ENCODE measurements at regions not wholly inside any gene's neighbourhood (a gene's known extent, or its start where the extent isn't known, plus 50 kb on each side); places are given as distances from the start of the nearest gene placed in this dataset.

GRCh38 chr1:95809391-95809790, 575.4 kb downstream of the RWDD3 start:
- no peak overlapping the region for H3K27ac ChIP-seq (ENCODE audit: low read depth, low read length)
- no peaks in the 10 kb centered on the region for H3K27me3 ChIP-seq (ENCODE audit: control insufficient read depth, insufficient read depth, low read length)
- no peak overlapping the region for H3K4me3 ChIP-seq (ENCODE audit: low read depth, low read length)
- no peaks in the 10 kb centered on the region for H3K36me3 ChIP-seq (ENCODE audit: control insufficient read depth, insufficient read depth, low read length)
- H3K9ac ChIP-seq (ENCODE audit: low read depth, low read length), result no peak overlapping the region
- H3K4me1 ChIP-seq (ENCODE audit: control insufficient read depth, insufficient read depth, low read length), result peaks cover 17% of the 10 kb centered on the region
- H3K9me3 ChIP-seq (ENCODE audit: control insufficient read depth, insufficient read depth, low read length), result no peaks in the 10 kb centered on the region

GRCh38 chr1:95815511-95815910, 581.5 kb downstream of the RWDD3 start:
- no peak overlapping the region for H3K9ac ChIP-seq (ENCODE audit: low read depth, low read length)
- no peak overlapping the region for H3K4me3 ChIP-seq (ENCODE audit: low read depth, low read length)
- no peaks in the 10 kb centered on the region for H3K9me3 ChIP-seq (ENCODE audit: control insufficient read depth, insufficient read depth, low read length)
- H3K27ac ChIP-seq (ENCODE audit: low read depth, low read length), result no peak overlapping the region
- H3K27me3 ChIP-seq (ENCODE audit: control insufficient read depth, insufficient read depth, low read length), result no peaks in the 10 kb centered on the region
- peaks cover 13% of the 10 kb centered on the region for H3K4me1 ChIP-seq (ENCODE audit: control insufficient read depth, insufficient read depth, low read length)
- H3K36me3 ChIP-seq (ENCODE audit: control insufficient read depth, insufficient read depth, low read length), result no peaks in the 10 kb centered on the region

GRCh38 chr1:95829556-95829955, 595.5 kb downstream of the RWDD3 start:
- Histone ChIP-seq H3K4me3 (ENCODE audit: low read depth, low read length) (no peak overlapping the region), H3K9me3 (ENCODE audit: control insufficient read depth, insufficient read depth, low read length) (no peaks in the 10 kb centered on the region), H3K36me3 (ENCODE audit: control insufficient read depth, insufficient read depth, low read length) (no peaks in the 10 kb centered on the region), H3K27ac (ENCODE audit: low read depth, low read length) (no peak overlapping the region), H3K4me1 (ENCODE audit: control insufficient read depth, insufficient read depth, low read length) (no peaks in the 10 kb centered on the region), H3K9ac (ENCODE audit: low read depth, low read length) (no peak overlapping the region), H3K27me3 (ENCODE audit: control insufficient read depth, insufficient read depth, low read length) (no peaks in the 10 kb centered on the region)

GRCh38 chr1:95832370-95832769, 598.4 kb downstream of the RWDD3 start:
- Histone ChIP-seq H3K9me3 (ENCODE audit: control insufficient read depth, insufficient read depth, low read length) (0 out of 2 replicates have a peak, but pooled peaks cover 3% of the 10 kb centered on the region), H3K4me3 (ENCODE audit: low read depth, low read length) (no peak overlapping the region), H3K27me3 (ENCODE audit: control insufficient read depth, insufficient read depth, low read length) (no peaks in the 10 kb centered on the region)

GRCh38 chr1:95849439-95849838, 615.4 kb downstream of the RWDD3 start:
- Histone ChIP-seq H3K9ac (ENCODE audit: low read depth, low read length) (no peak overlapping the region), H3K4me1 (ENCODE audit: control insufficient read depth, insufficient read depth, low read length) (no peaks in the 10 kb centered on the region), H3K27ac (ENCODE audit: low read depth, low read length) (no peak overlapping the region), H3K4me3 (ENCODE audit: low read depth, low read length) (no peak overlapping the region), H3K36me3 (ENCODE audit: control insufficient read depth, insufficient read depth, low read length) (no peaks in the 10 kb centered on the region), H3K9me3 (ENCODE audit: control insufficient read depth, insufficient read depth, low read length) (no peaks in the 10 kb centered on the region), H3K27me3 (ENCODE audit: control insufficient read depth, insufficient read depth, low read length) (no peaks in the 10 kb centered on the region)

More at GRCh38 chr1:95832370-95832769, 598.4 kb downstream of the RWDD3 start:
- Histone ChIP-seq H3K9ac (ENCODE audit: low read depth, low read length) (no peak overlapping the region), H3K4me1 (ENCODE audit: control insufficient read depth, insufficient read depth, low read length) (no peaks in the 10 kb centered on the region), H3K36me3 (ENCODE audit: control insufficient read depth, insufficient read depth, low read length) (no peaks in the 10 kb centered on the region), H3K27ac (ENCODE audit: low read depth, low read length) (no peak overlapping the region)

- Histone ChIP-seq H3K4me1 (ENCODE audit: control insufficient read depth, insufficient read depth, low read length) (no peaks in the 10 kb centered on the region), H3K4me3 (ENCODE audit: low read depth, low read length) (no peak overlapping the region), H3K9ac (ENCODE audit: low read depth, low read length) (no peak overlapping the region), H3K36me3 (ENCODE audit: control insufficient read depth, insufficient read depth, low read length) (no peaks in the 10 kb centered on the region), H3K27ac (ENCODE audit: low read depth, low read length) (no peak overlapping the region), H3K27me3 (ENCODE audit: control insufficient read depth, insufficient read depth, low read length) (no peaks in the 10 kb centered on the region), H3K9me3 (ENCODE audit: control insufficient read depth, insufficient read depth, low read length) (no peaks in the 10 kb centered on the region)
These were observed 616.2 kb downstream of the RWDD3 start for GRCh38 chr1:95850165-95850649.

- Histone ChIP-seq H3K9me3 (ENCODE audit: control insufficient read depth, insufficient read depth, low read length) (no peaks in the 10 kb centered on the region), H3K27me3 (ENCODE audit: control insufficient read depth, insufficient read depth, low read length) (no peaks in the 10 kb centered on the region), H3K27ac (ENCODE audit: low read depth, low read length) (no peak overlapping the region), H3K4me1 (ENCODE audit: control insufficient read depth, insufficient read depth, low read length) (no peaks in the 10 kb centered on the region), H3K9ac (ENCODE audit: low read depth, low read length) (no peak overlapping the region), H3K36me3 (ENCODE audit: control insufficient read depth, insufficient read depth, low read length) (no peaks in the 10 kb centered on the region), H3K4me3 (ENCODE audit: low read depth, low read length) (no peak overlapping the region)
These were observed 616.8 kb downstream of the RWDD3 start for GRCh38 chr1:95850763-95851162.

GRCh38 chr1:95852483-95853070, 618.6 kb downstream of the RWDD3 start:
- no peaks in the 10 kb centered on the region for H3K4me1 ChIP-seq (ENCODE audit: control insufficient read depth, insufficient read depth, low read length)
- H3K4me3 ChIP-seq (ENCODE audit: low read depth, low read length), result no peak overlapping the region
- no peaks in the 10 kb centered on the region for H3K27me3 ChIP-seq (ENCODE audit: control insufficient read depth, insufficient read depth, low read length)
- H3K36me3 ChIP-seq (ENCODE audit: control insufficient read depth, insufficient read depth, low read length), result no peaks in the 10 kb centered on the region
- H3K9ac ChIP-seq (ENCODE audit: low read depth, low read length), result no peak overlapping the region
- no peak overlapping the region for H3K27ac ChIP-seq (ENCODE audit: low read depth, low read length)
- H3K9me3 ChIP-seq (ENCODE audit: control insufficient read depth, insufficient read depth, low read length), result no peaks in the 10 kb centered on the region

- no peak overlapping the region for H3K9ac ChIP-seq (ENCODE audit: low read depth, low read length)
- no peaks in the 10 kb centered on the region for H3K9me3 ChIP-seq (ENCODE audit: control insufficient read depth, insufficient read depth, low read length)
- H3K4me3 ChIP-seq (ENCODE audit: low read depth, low read length), result no peak overlapping the region
- no peaks in the 10 kb centered on the region for H3K27me3 ChIP-seq (ENCODE audit: control insufficient read depth, insufficient read depth, low read length)
- no peak overlapping the region for H3K27ac ChIP-seq (ENCODE audit: low read depth, low read length)
- no peaks in the 10 kb centered on the region for H3K36me3 ChIP-seq (ENCODE audit: control insufficient read depth, insufficient read depth, low read length)
- no peaks in the 10 kb centered on the region for H3K4me1 ChIP-seq (ENCODE audit: control insufficient read depth, insufficient read depth, low read length)
These were observed 620.4 kb downstream of the RWDD3 start for GRCh38 chr1:95854457-95854856.

- H3K9ac ChIP-seq (ENCODE audit: low read depth, low read length), result no peak overlapping the region
- H3K27ac ChIP-seq (ENCODE audit: low read depth, low read length), result no peak overlapping the region
- no peak overlapping the region for H3K4me3 ChIP-seq (ENCODE audit: low read depth, low read length)
- no peaks in the 10 kb centered on the region for H3K27me3 ChIP-seq (ENCODE audit: control insufficient read depth, insufficient read depth, low read length)
- no peaks in the 10 kb centered on the region for H3K36me3 ChIP-seq (ENCODE audit: control insufficient read depth, insufficient read depth, low read length)
- no peaks in the 10 kb centered on the region for H3K9me3 ChIP-seq (ENCODE audit: control insufficient read depth, insufficient read depth, low read length)
- no peaks in the 10 kb centered on the region for H3K4me1 ChIP-seq (ENCODE audit: control insufficient read depth, insufficient read depth, low read length)
These were observed 629.1 kb downstream of the RWDD3 start for GRCh38 chr1:95863086-95863485.

GRCh38 chr1:95865769-95866168, 631.8 kb downstream of the RWDD3 start:
- H3K27me3 ChIP-seq (ENCODE audit: control insufficient read depth, insufficient read depth, low read length), result no peaks in the 10 kb centered on the region
- H3K4me1 ChIP-seq (ENCODE audit: control insufficient read depth, insufficient read depth, low read length), result no peaks in the 10 kb centered on the region
- no peaks in the 10 kb centered on the region for H3K9me3 ChIP-seq (ENCODE audit: control insufficient read depth, insufficient read depth, low read length)
- no peaks in the 10 kb centered on the region for H3K36me3 ChIP-seq (ENCODE audit: control insufficient read depth, insufficient read depth, low read length)
- H3K4me3 ChIP-seq (ENCODE audit: low read depth, low read length), result no peak overlapping the region
- H3K9ac ChIP-seq (ENCODE audit: low read depth, low read length), result no peak overlapping the region
- no peak overlapping the region for H3K27ac ChIP-seq (ENCODE audit: low read depth, low read length)

Measured in HUES48 (cell line).